Embryonic facial prominence (tissue), 1 donor: ENCODE measurements at regions not wholly inside any gene's neighbourhood (a gene's known extent, or its start where the extent isn't known, plus 50 kb on each side); places are given as distances from the start of the nearest gene placed in this dataset.
"Not testable (repeated sequence)": the region's sequence is repeated elsewhere in the genome, so short reads cannot be mapped to it uniquely, and the experiment has no call there.

Experiments
- DNase-seq: peaks from one replicate; pipeline ENCODE4 v3.0.0-alpha.2; 2016; ENCODE audit errors: extremely low spot score

GRCh38 chrX:31014474-31014873 is 57.4 kb downstream of the FTHL17 start:
- not testable (repeated sequence) for DNase-seq

- no peak for DNase-seq
Measured at GRCh38 chrX:31012509-31013025, 59.3 kb downstream of the FTHL17 start.

- DNase-seq: no peak
Measured at GRCh38 chrX:31007321-31007720, 64.5 kb downstream of the FTHL17 start.

- DNase-seq: no peak
Measured at GRCh38 chrX:31006027-31006426, 65.8 kb downstream of the FTHL17 start.

- DNase-seq: no peak
Measured at GRCh38 chrX:30997411-30997810, 74.4 kb downstream of the FTHL17 start.

GRCh38 chrX:30995705-30996104 is 76.1 kb downstream of the FTHL17 start:
- DNase-seq: no peak

- DNase-seq: no peak
Measured at GRCh38 chrX:30995060-30995700, 76.7 kb downstream of the FTHL17 start.

- not testable (repeated sequence) for DNase-seq
Measured at GRCh38 chrX:30994018-30994417, 77.8 kb downstream of the FTHL17 start.

GRCh38 chrX:30992381-30992904 is 79.4 kb downstream of the FTHL17 start:
- DNase-seq: no peak

GRCh38 chrX:30990361-30990760 is 81.5 kb downstream of the FTHL17 start:
- DNase-seq: no peak

- DNase-seq: no peak
Measured at GRCh38 chrX:30982467-30982866, 89.4 kb downstream of the FTHL17 start.

- no peak for DNase-seq
Measured at GRCh38 chrX:30981968-30982367, 89.9 kb downstream of the FTHL17 start.

- no peak for DNase-seq
Measured at GRCh38 chrX:30979271-30979670, 90.2 kb upstream of the TAB3 start.

- DNase-seq: no peak
Measured at GRCh38 chrX:30975467-30975866, 86.4 kb upstream of the TAB3 start.

- no peak for DNase-seq
Measured at GRCh38 chrX:30973784-30974427, 84.9 kb upstream of the TAB3 start.

- peak; percentile 64 for DNase-seq
Measured at GRCh38 chrX:30971774-30972603, 82.9 kb upstream of the TAB3 start.

GRCh38 chrX:30967516-30967915 is 78.5 kb upstream of the TAB3 start:
- no peak for DNase-seq

- no peak for DNase-seq
Measured at GRCh38 chrX:30965767-30966166, 76.7 kb upstream of the TAB3 start.

- DNase-seq: no peak
Measured at GRCh38 chrX:30961387-30962174, 72.5 kb upstream of the TAB3 start.

GRCh38 chrX:30957753-30958152 is 68.7 kb upstream of the TAB3 start:
- DNase-seq: no peak

- no peak for DNase-seq
Measured at GRCh38 chrX:30955687-30956086, 66.6 kb upstream of the TAB3 start.

- no peak for DNase-seq
Measured at GRCh38 chrX:30951003-30951402, 61.9 kb upstream of the TAB3 start.
